Uterus (tissue), 3 donors: ENCODE measurements at regions not wholly inside any gene's neighbourhood (a gene's known extent, or its start where the extent isn't known, plus 50 kb on each side); places are given as distances from the start of the nearest gene placed in this dataset.
A peak's percentile ranks its signal among the peaks of the same experiment; 100 is the strongest.

Experiments used
- DNase-seq, 2 donors: peaks; one replicate each; pipeline ENCODE4 v3.0.0-alpha.2; 2019 to 2020
- H3K27ac ChIP-seq, 2 donors: fragments of 200-600 bp; sonication (generic); 1 replicate in 1 of 2; 2 replicates in 1 of 2; pipeline ENCODE4 v1.5.1; 2016 to 2018
- H3K27me3 ChIP-seq, 2 donors: fragments of 200-600 bp; sonication (generic); one replicate each; pipeline ENCODE4 v1.5.1; 2018 to 2019; ENCODE audit warnings: control low read depth in 1 of 2
- H3K36me3 ChIP-seq, 2 donors: fragments of 200-600 bp; sonication (generic); one replicate each; pipeline ENCODE4 v1.5.1; 2019; ENCODE audit warnings: control low read depth in 1 of 2
- H3K4me1 ChIP-seq, 2 donors: fragments of 200-600 bp; sonication (generic); one replicate each; pipeline ENCODE4 v1.5.1; 2018 to 2019; ENCODE audit warnings: control low read depth in 1 of 2
- H3K4me3 ChIP-seq, 2 donors: fragments of 200-600 bp; sonication (generic); 1 replicate in 1 of 2; 2 replicates in 1 of 2; pipeline ENCODE4 v1.5.1; 2018 to 2019; ENCODE audit warnings: mild to moderate bottlenecking in 1 of 2
- H3K9me3 ChIP-seq, 2 donors: fragments of 200-600 bp; sonication (generic); one replicate each; pipeline ENCODE4 v1.5.1; 2019; ENCODE audit warnings: control low read depth in 1 of 2
- CTCF ChIP-seq, 4 experiments: fragments of 200-600 bp in 2 of 4; fragments of 450-650 bp in 2 of 4; sonication (generic) in 2 of 4; IDR thresholded peaks; one replicate each; pipeline ENCODE4 v1.5.1; 2016 to 2019; ENCODE audit warnings: antibody characterized with exemption in 4 of 4, mild to moderate bottlenecking in 2 of 4, moderate library complexity in 1 of 4
- POLR2A ChIP-seq, 2 donors: fragments of 450-650 bp; IDR thresholded peaks; one replicate each; pipeline ENCODE4 v1.6.1; 2016; ENCODE audit warnings: antibody characterized with exemption in 2 of 2, mild to moderate bottlenecking in 1 of 2, moderate library complexity in 1 of 2
- intact Hi-C: fragments of 100-400 bp; cut with DNase I; formaldehyde crosslinking; loops from one replicate; pipeline ENCODE4 v1.15.1; 2023; ENCODE audit warnings: low total_unique reads
- donor health status: DM: yes; HTN: yes; CAD: no.

- H3K4me3 ChIP-seq = no peak overlapping the region
- H3K9me3 ChIP-seq = no peaks in the 10 kb centered on the region
- no peak overlapping the region for H3K27ac ChIP-seq
- H3K36me3 ChIP-seq = no peaks in the 10 kb centered on the region
- TF ChIP-seq CTCF (IDR thresholded peaks at IDR 0.05) (no peak), POLR2A (IDR thresholded peaks at IDR 0.05) (no peak)
- no peaks in the 10 kb centered on the region for H3K27me3 ChIP-seq
- DNase-seq = no peak
- intact Hi-C loops = no loop called here
- H3K4me1 ChIP-seq = peaks cover 0 to 8% of the 10 kb centered on the region in 2 donors
These were observed 69.5 kb downstream of the XCL2 start for GRCh38 chr1:168474322-168474721.

DNA sequence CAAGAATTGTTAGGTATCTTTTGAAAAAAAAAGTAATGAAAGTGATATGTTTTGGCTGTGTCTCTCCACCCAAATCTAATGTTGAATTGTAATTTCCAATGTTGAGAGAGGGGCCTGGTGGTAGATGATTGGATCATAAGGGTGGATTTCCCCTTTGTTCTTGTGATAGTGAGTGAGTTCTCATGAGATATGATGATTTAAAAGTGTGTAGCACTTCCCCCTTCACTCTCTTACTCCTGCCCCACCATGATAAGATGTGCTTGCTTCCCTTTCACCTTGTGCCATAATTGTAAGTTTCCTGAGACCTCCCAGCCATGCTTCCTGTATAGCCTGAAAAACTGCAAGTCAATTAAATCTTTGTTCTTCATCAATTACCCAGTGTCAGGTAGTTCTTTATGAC lies 70.7 kb downstream of the XCL2 start:
- DNase-seq = no peak
- H3K9me3 ChIP-seq = no peaks in the 10 kb centered on the region
- intact Hi-C loops = no loop called here
- no peaks in the 10 kb centered on the region for H3K36me3 ChIP-seq
- H3K4me1 ChIP-seq = peaks cover 0 to 10% of the 10 kb centered on the region in 2 donors
- no peak overlapping the region for H3K27ac ChIP-seq
- H3K4me3 ChIP-seq = no peak overlapping the region
- no peaks in the 10 kb centered on the region for H3K27me3 ChIP-seq
- TF ChIP-seq CTCF (IDR thresholded peaks at IDR 0.05) (no peak), POLR2A (IDR thresholded peaks at IDR 0.05) (no peak)

- Histone ChIP-seq H3K27me3 (no peaks in the 10 kb centered on the region), H3K27ac (no peak overlapping the region), H3K36me3 (no peaks in the 10 kb centered on the region), H3K4me3 (no peak overlapping the region), H3K4me1 (peaks cover 0 to 9% of the 10 kb centered on the region in 2 donors), H3K9me3 (no peaks in the 10 kb centered on the region)
- DNase-seq = no peak
- TF ChIP-seq CTCF (IDR thresholded peaks at IDR 0.05) = no peak
- TF ChIP-seq POLR2A (IDR thresholded peaks at IDR 0.05) = no peak
- intact Hi-C loops = no loop called here
These were observed 71.6 kb downstream of the XCL2 start for GRCh38 chr1:168472223-168472622.

DNA sequence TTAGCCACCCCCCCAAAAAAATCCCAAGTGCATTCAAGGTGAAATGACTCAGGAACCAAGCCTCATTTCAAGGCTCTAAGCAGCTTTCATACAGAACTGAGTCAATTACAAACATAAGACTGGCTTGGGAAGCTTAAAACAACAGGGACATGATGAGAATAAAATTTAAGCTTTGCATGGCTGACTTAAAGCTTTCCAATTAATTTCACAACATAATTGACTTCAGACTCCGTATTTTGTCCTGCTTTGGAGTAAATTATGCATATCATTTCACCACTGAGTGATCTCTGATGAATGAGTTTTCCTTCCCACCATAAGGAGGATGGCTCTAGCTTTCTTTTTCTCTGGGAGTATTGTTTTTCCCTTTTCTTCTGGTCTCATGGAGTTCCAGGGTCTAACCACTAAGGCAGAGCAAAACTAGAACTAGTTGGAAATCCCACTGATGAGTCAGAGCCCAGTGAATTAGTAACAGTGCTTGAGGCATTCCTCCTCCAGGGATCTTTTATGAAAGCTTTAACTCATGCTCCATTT lies 72.8 kb downstream of the XCL2 start:
- DNase-seq = no peak
- intact Hi-C loops = no loop called here
- Histone ChIP-seq H3K27ac (peak overlapping the region; percentile 42 to 65), H3K4me3 (no peak overlapping the region), H3K9me3 (no peaks in the 10 kb centered on the region), H3K4me1 (peaks cover 3 to 6% of the 10 kb centered on the region in 2 donors), H3K36me3 (no peaks in the 10 kb centered on the region), H3K27me3 (no peaks in the 10 kb centered on the region)
- TF ChIP-seq CTCF (IDR thresholded peaks at IDR 0.05) (peak in 2 of 4 experiments; percentile 11 to 21), POLR2A (IDR thresholded peaks at IDR 0.05) (no peak)

GRCh38 chr1:168469690-168470089 lies 74.1 kb downstream of the XCL2 start:
- H3K4me3 ChIP-seq = no peak overlapping the region
- H3K36me3 ChIP-seq = no peaks in the 10 kb centered on the region
- no peaks in the 10 kb centered on the region for H3K9me3 ChIP-seq
- peak; percentile 35 to 62 for DNase-seq
- H3K27ac ChIP-seq = peak overlapping the region; percentile 19 to 65
- intact Hi-C loops = no loop called here
- TF ChIP-seq POLR2A (IDR thresholded peaks at IDR 0.05) = no peak
- TF ChIP-seq CTCF (IDR thresholded peaks at IDR 0.05) = no peak
- H3K4me1 ChIP-seq = peaks cover 4 to 6% of the 10 kb centered on the region in 2 donors
- no peaks in the 10 kb centered on the region for H3K27me3 ChIP-seq
